Colonic mucosa (tissue), 4 donors: ENCODE measurements at regions not wholly inside any gene's neighbourhood (a gene's known extent, or its start where the extent isn't known, plus 50 kb on each side); places are given as distances from the start of the nearest gene placed in this dataset.

Experiments
- DNase-seq: peaks from one replicate; pipeline ENCODE4 v3.0.0-alpha.2; 2020
- H3K27ac ChIP-seq: fragments of 200-600 bp; one replicate; pipeline ENCODE4 v1.8.0; 2021
- H3K27me3 ChIP-seq: fragments of 200-600 bp; one replicate; pipeline ENCODE4 v1.8.0; 2021
- H3K36me3 ChIP-seq: fragments of 200-600 bp; one replicate; pipeline ENCODE4 v1.8.0; 2021
- H3K4me1 ChIP-seq: fragments of 200-600 bp; one replicate; pipeline ENCODE4 v1.8.0; 2021; ENCODE audit warnings: mild to moderate bottlenecking
- H3K4me3 ChIP-seq: fragments of 200-600 bp; one replicate; pipeline ENCODE4 v1.8.0; 2021
- H3K9ac ChIP-seq, 2 donors: one replicate each; pipeline ENCODE4 v1.7.0; 2013; ENCODE audit warnings: control low read depth in 2 of 2, low read depth in 2 of 2, low read length in 2 of 2
- H3K9me3 ChIP-seq: fragments of 200-600 bp; one replicate; pipeline ENCODE4 v1.8.0; 2021
- intact Hi-C: fragments of 100-400 bp; cut with DNase I; formaldehyde crosslinking; loops from one replicate; pipeline ENCODE4 v1.14.1; 2022
- TF ChIP-seq, protein P1 (sequence below): fragments of 200-600 bp; IDR thresholded peaks from one replicate; pipeline ENCODE4 v1.8.0; 2022; ENCODE audit warnings: antibody characterized with exemption, mild to moderate bottlenecking
- donor health status: healthy.
- donor health status: DM: no; HTN: no; CAD: no.
- donor health status: DM: no; HTN: no; CAD: no.

GRCh38 chr5:3011764-3012017 is 260.2 kb upstream of the IRX2 start:
- TF ChIP-seq, protein P1, sequence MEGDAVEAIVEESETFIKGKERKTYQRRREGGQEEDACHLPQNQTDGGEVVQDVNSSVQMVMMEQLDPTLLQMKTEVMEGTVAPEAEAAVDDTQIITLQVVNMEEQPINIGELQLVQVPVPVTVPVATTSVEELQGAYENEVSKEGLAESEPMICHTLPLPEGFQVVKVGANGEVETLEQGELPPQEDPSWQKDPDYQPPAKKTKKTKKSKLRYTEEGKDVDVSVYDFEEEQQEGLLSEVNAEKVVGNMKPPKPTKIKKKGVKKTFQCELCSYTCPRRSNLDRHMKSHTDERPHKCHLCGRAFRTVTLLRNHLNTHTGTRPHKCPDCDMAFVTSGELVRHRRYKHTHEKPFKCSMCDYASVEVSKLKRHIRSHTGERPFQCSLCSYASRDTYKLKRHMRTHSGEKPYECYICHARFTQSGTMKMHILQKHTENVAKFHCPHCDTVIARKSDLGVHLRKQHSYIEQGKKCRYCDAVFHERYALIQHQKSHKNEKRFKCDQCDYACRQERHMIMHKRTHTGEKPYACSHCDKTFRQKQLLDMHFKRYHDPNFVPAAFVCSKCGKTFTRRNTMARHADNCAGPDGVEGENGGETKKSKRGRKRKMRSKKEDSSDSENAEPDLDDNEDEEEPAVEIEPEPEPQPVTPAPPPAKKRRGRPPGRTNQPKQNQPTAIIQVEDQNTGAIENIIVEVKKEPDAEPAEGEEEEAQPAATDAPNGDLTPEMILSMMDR: no peak
- no peak for DNase-seq
- H3K4me3 ChIP-seq: no peak overlapping the region
- no peak overlapping the region for H3K9ac ChIP-seq
- no peaks in the 10 kb centered on the region for H3K9me3 ChIP-seq
- no peaks in the 10 kb centered on the region for H3K4me1 ChIP-seq
- intact Hi-C loops: loop anchor here (10.0 kb wide), 1 partner anchor 523 kb away; no protein-coding TSS in a partner anchor
- H3K36me3 ChIP-seq: no peaks in the 10 kb centered on the region
- H3K27ac ChIP-seq: no peak overlapping the region
- H3K27me3 ChIP-seq: no peaks in the 10 kb centered on the region

DNA sequence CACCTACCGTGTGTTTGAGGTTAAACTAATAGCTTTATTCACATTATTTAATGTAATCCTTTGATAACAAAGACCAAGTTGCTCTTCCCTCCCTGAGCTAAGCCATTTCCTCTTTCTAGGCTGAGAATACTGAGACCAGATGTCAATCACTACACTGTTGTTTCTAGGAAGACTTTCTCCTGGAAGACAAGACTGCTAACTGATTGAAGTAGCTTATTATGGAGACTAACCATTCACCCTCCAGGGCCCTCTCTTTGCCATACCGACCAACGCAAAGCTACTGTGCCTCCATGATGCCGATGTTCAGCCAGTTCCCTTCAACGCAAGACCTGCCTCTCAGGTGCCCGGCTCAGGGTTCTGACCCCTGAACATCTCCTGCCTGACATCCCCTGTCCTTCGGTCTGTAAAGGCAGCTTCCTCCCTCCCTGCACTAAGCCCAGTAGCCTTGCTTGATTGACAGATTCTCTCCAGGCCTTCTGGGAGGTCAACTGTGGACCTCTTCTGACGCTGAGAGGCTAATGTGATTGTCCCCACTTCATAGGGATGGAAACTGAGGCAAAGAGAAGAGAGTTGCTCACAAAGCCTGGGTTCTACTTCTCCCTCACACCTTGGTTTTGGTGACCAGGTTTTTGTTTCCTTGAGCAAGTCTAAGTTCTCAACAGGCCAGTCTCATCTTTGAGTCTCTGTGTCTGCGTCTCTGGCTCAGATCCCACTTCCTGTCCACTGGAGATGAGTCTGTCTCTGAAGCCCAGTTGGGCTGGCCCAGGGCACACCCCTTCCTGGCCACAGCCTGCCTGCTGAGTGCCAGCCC is 259.7 kb upstream of the IRX2 start:
- no peak overlapping the region for H3K4me3 ChIP-seq
- TF ChIP-seq, protein P1: no peak
- no peak overlapping the region for H3K27ac ChIP-seq
- H3K36me3 ChIP-seq: no peaks in the 10 kb centered on the region
- intact Hi-C loops: loop anchor here (10.0 kb wide), 1 partner anchor 524 kb away; no protein-coding TSS in a partner anchor
- no peak for DNase-seq
- no peaks in the 10 kb centered on the region for H3K9me3 ChIP-seq
- no peak overlapping the region for H3K9ac ChIP-seq
- no peaks in the 10 kb centered on the region for H3K27me3 ChIP-seq
- no peaks in the 10 kb centered on the region for H3K4me1 ChIP-seq

DNA sequence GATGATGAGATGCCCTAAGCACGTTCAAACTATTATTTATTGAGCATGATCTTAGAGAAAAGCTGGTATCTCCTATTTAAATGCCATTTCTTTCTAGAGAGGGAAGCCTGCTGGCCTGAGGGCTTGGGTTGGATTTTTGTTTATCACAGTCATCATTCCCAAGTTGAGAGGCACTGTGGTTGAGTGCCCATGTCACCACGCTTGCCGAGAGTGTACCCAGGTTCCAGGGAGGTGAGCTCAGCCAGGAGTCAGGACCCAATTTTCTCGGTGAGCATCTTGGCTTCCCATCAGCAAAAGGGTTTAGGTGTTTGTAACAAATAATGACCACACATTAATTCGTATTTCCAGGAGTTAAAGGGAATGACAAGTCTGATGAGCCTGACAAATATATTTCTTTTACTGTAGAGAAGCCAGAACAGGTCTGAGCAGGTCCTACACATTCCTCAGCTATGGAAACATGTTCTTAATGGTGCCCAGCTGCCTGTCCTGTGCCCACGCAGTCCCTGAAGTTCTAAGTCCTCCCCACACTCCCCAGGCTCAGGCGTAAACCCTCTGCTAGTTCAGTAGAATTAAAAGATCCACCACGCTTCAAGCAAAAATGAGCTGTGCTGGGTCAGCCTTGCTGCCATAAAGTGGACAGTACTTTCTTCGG is 258.9 kb upstream of the IRX2 start:
- Histone ChIP-seq H3K9me3 (no peaks in the 10 kb centered on the region), H3K27ac (no peak overlapping the region), H3K4me3 (no peak overlapping the region), H3K27me3 (no peaks in the 10 kb centered on the region), H3K9ac (no peak overlapping the region), H3K36me3 (no peaks in the 10 kb centered on the region), H3K4me1 (no peaks in the 10 kb centered on the region)
- intact Hi-C loops: loop anchor here (10.0 kb wide), 1 partner anchor 524 kb away; no protein-coding TSS in a partner anchor
- no peak for DNase-seq
- TF ChIP-seq, protein P1: no peak

- no peak overlapping the region for H3K4me3 ChIP-seq
- TF ChIP-seq, protein P1: no peak
- no peak overlapping the region for H3K9ac ChIP-seq
- H3K27ac ChIP-seq: no peak overlapping the region
- no peak for DNase-seq
- H3K9me3 ChIP-seq: no peaks in the 10 kb centered on the region
- intact Hi-C loops: loop anchor here (10.0 kb wide), 1 partner anchor 525 kb away; no protein-coding TSS in a partner anchor
- H3K27me3 ChIP-seq: no peaks in the 10 kb centered on the region
- H3K4me1 ChIP-seq: no peaks in the 10 kb centered on the region
- H3K36me3 ChIP-seq: no peaks in the 10 kb centered on the region
Observed at GRCh38 chr5:3009605-3010004, 258.1 kb upstream of the IRX2 start.

DNA sequence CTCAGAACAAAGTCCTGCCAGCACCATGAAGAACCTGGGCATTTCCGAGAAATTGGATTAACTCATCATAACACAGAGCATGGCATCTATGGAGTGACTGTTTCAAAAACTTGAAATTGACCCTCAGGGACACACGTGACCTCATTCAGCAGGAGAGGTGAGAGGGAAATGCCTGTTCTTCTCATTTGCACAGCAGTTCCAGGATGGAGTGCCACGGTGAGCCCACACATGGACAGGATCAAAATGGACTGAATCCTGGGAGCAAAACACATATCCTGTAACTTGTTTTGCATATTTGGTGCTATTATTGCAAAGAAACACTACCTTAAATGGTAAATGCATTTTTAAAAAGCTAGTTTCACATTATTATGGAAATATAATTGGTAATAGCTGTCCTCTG is 256.1 kb upstream of the IRX2 start:
- Histone ChIP-seq H3K27me3 (no peaks in the 10 kb centered on the region), H3K9ac (no peak overlapping the region), H3K36me3 (no peaks in the 10 kb centered on the region), H3K9me3 (no peaks in the 10 kb centered on the region), H3K4me1 (no peaks in the 10 kb centered on the region), H3K27ac (no peak overlapping the region), H3K4me3 (no peak overlapping the region)
- TF ChIP-seq, protein P1: no peak
- intact Hi-C loops: no loop called here
- no peak for DNase-seq
